Fibroblast of the conjunctiva (primary cell): ENCODE measurements at regions not wholly inside any gene's neighbourhood (a gene's known extent, or its start where the extent isn't known, plus 50 kb on each side); places are given as distances from the start of the nearest gene placed in this dataset.
"Not testable (repeated sequence)": the region's sequence is repeated elsewhere in the genome, so short reads cannot be mapped to it uniquely, and the experiment has no call there.

Experiments used
- DNase-seq: peaks from one replicate; pipeline ENCODE4 v3.0.0-alpha.2; 2010; ENCODE audit warnings: low read depth

GRCh38 chr6:6815732-6816131, 227.2 kb downstream of the LY86 start:
- no peak for DNase-seq

- no peak for DNase-seq
These were observed 228.2 kb downstream of the LY86 start for GRCh38 chr6:6816716-6817115.

- DNase-seq: no peak
These were observed 229.6 kb downstream of the LY86 start for GRCh38 chr6:6818078-6818639.

- no peak for DNase-seq
These were observed 232.2 kb downstream of the LY86 start for GRCh38 chr6:6820641-6821238.

- no peak for DNase-seq
These were observed 233.2 kb downstream of the LY86 start for GRCh38 chr6:6821639-6822261.

- no peak for DNase-seq
These were observed 234.5 kb downstream of the LY86 start for GRCh38 chr6:6823030-6823429.

- no peak for DNase-seq
These were observed 235.2 kb downstream of the LY86 start for GRCh38 chr6:6823568-6824224.

GRCh38 chr6:6824381-6824780, 235.9 kb downstream of the LY86 start:
- DNase-seq: no peak

GRCh38 chr6:6825193-6825784, 236.8 kb downstream of the LY86 start:
- no peak for DNase-seq

- DNase-seq: no peak
These were observed 237.8 kb downstream of the LY86 start for GRCh38 chr6:6826095-6826901.

- DNase-seq: no peak
These were observed 238.4 kb downstream of the LY86 start for GRCh38 chr6:6826961-6827360.

GRCh38 chr6:6829872-6830685, 241.6 kb downstream of the LY86 start:
- DNase-seq: no peak

- not testable (repeated sequence) for DNase-seq
These were observed 242.2 kb downstream of the LY86 start for GRCh38 chr6:6830686-6831063.

GRCh38 chr6:6832439-6832838, 243.9 kb downstream of the LY86 start:
- DNase-seq: no peak

- DNase-seq: no peak
These were observed 246.1 kb downstream of the LY86 start for GRCh38 chr6:6834356-6835222.

- DNase-seq: no peak
These were observed 246.6 kb downstream of the LY86 start for GRCh38 chr6:6835223-6835503.

- DNase-seq: no peak
These were observed 248.3 kb downstream of the LY86 start for GRCh38 chr6:6836609-6837406.

GRCh38 chr6:6837541-6838080, 249.1 kb downstream of the LY86 start:
- DNase-seq: no peak

GRCh38 chr6:6840831-6841291, 252.3 kb downstream of the LY86 start:
- no peak for DNase-seq
